GM04503 (cell line): ENCODE measurements at regions not wholly inside any gene's neighbourhood (a gene's known extent, or its start where the extent isn't known, plus 50 kb on each side); places are given as distances from the start of the nearest gene placed in this dataset.

Source experiments
- DNase-seq: peaks from one replicate; pipeline ENCODE4 v3.0.0-alpha.2; 2012; ENCODE audit warnings: low read depth

DNA sequence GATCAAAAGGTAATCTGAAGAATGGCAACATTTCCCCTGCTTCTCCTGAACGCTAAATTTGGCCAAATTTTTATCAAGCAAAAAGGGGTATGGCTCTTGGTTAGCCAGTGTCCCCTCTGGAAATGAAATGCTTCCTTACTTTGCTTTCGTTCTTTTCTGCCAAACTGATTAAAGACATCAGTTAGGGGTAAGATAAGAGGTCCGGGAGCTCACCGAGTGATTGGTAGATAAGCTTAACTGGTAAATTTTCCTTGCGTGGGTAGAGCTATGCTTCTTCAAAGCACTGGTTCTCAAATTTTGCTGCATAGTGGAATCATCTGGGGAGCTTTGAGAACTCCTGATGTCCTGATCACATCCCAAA lies 62.7 kb upstream of the MAPRE2 start:
- no peak for DNase-seq

DNA sequence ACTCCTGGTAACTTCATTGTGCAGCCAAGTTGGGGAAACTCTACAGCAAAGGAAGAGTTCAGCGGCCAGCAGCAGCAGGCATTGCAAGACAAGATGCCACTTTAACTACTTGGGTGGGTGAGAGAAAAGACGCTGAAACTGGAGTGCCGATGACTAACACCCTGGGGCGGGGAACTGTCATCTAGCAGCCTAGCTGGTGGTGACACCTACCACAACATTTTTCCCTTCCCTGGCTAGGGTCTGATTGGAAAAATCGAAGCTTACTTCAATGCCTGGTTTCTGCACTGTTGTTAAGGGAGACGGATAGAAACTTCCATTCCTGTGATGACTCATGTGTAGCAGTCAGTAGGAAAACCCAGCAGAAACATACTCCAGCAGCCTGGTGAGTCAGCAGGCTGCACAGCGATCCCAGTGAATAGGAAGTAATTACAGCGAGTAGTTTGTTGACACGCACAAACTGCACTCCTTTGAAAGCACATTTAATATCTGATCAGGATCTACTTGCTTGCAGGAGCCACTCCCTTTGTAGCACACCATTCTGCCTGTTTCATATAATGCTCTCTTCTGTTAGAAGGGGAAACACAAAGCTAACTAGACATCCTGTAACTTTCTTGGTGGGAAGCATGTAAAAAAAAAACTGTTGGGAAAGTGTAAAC lies 62.1 kb upstream of the MAPRE2 start:
- peak; percentile 93 for DNase-seq

DNA sequence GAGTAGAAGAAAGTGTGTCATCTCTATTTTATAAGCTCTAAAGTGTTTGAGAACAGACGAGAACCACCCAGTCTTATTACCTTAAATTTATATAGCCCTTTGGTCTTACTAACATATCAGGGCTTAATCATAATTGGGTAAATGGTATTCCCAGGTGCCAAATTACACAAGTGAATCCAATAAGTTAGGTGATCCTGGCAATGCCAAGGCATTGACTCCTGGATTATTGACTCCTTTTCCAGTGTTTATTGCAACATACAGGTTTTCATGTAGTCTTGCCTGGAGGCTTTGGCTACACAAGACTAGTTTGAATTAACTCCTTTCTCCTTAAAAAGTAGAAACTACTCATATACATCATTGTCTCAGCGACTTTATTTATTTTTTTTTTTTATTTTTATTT lies 59.7 kb upstream of the MAPRE2 start:
- no peak for DNase-seq

DNA sequence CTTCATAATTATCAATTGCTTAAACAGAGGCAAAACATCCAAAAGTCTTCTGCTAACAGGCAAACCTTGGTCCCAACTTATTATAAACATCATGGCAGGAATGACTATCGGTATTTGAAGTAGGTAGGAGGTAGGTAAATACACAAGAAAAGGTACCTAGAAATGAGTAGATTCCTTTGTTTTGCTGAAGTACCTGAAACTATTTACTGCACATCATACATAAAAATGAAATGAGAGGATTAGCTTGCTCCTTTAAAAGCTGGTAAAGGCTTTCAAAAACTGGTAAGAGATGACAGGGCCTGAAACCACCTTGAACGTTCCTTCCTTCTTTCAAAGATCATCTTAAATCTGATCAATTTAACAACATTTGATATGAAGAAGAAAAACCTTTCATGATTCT lies 55.2 kb upstream of the MAPRE2 start:
- DNase-seq, result no peak

DNA sequence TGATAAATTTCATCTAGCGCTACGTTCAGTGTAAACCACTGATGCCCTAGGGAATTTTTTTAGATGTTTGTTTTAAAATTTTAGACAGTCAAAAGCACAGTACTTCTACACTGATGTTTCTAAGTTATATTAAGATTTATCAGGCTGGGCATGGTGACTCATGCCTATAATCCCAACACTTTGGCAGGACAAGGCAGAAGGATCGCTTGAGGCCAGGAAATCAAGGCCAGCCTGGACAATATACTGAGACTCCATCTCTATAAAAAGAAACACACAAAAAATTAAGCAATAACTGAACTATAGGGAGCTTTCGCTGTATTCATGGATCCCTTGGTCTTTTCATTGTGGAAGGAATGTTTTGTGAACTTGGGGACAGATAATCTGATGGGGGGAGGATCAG lies 50.6 kb upstream of the MAPRE2 start:
- DNase-seq, result peak; percentile 14

DNA sequence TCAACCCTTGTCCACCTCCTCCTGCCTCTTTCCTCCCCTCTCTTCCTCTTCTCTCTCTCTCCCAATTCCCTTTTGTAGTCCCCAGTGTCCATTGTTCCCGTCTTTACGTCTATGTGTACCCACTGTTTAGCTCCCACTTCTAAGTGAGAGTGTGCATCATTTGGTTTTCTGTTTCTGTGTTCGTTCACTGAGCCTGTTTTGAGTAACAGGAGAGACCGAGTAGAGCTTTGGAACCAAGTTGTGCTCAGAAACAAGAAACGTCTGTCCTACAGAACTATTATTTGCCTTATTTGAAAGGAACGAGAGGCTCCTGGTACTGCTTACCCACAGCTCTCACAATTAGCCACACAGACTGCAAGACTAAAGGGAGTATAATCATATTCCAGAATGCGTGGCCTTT lies 50.1 kb upstream of the MAPRE2 start:
- no peak for DNase-seq
